Effector memory CD4-positive, alpha-beta T cell (primary cell): ENCODE measurements at regions not wholly inside any gene's neighbourhood (a gene's known extent, or its start where the extent isn't known, plus 50 kb on each side); places are given as distances from the start of the nearest gene placed in this dataset.
"Not testable (repeated sequence)": the region's sequence is repeated elsewhere in the genome, so short reads cannot be mapped to it uniquely, and the experiment has no call there.

Source experiments
- DNase-seq, 3 donors: peaks; one replicate each; pipeline ENCODE4 v3.0.0-alpha.2; 2020
- H3K27ac ChIP-seq: 2 replicates; pipeline ENCODE4 v1.7.0; 2013; ENCODE audit warnings: mild to moderate bottlenecking, low read length, moderate library complexity; ENCODE audit not compliant: insufficient read depth, poor library complexity, severe bottlenecking
- H3K27me3 ChIP-seq: replicated peaks from 2 replicates; pipeline ENCODE4 v1.7.0; 2013; ENCODE audit warnings: mild to moderate bottlenecking, low read length; ENCODE audit not compliant: insufficient read depth, control insufficient read depth, poor library complexity, severe bottlenecking
- H3K36me3 ChIP-seq: 2 replicates; pipeline ENCODE4 v1.7.0; 2013; ENCODE audit warnings: mild to moderate bottlenecking, low read length, moderate library complexity; ENCODE audit not compliant: control insufficient read depth, insufficient read depth
- H3K4me1 ChIP-seq: 2 replicates; pipeline ENCODE4 v1.7.0; 2013; ENCODE audit warnings: low read length, mild to moderate bottlenecking; ENCODE audit not compliant: control insufficient read depth, insufficient read depth, poor library complexity, severe bottlenecking
- H3K4me3 ChIP-seq: 2 replicates; pipeline ENCODE4 v1.7.0; 2013; ENCODE audit warnings: low read length, low read depth, mild to moderate bottlenecking; ENCODE audit not compliant: insufficient read depth, poor library complexity, severe bottlenecking
- H3K9me3 ChIP-seq: 2 replicates; pipeline ENCODE4 v1.7.0; 2013; ENCODE audit warnings: mild to moderate bottlenecking, low read length, moderate library complexity; ENCODE audit not compliant: control insufficient read depth

- H3K27me3 ChIP-seq = no peaks in the 10 kb centered on the region
- DNase-seq = no peak
- no peak overlapping the region for H3K4me3 ChIP-seq
- H3K9me3 ChIP-seq = no peaks in the 10 kb centered on the region
- H3K27ac ChIP-seq = no peak overlapping the region
- no peaks in the 10 kb centered on the region for H3K36me3 ChIP-seq
- H3K4me1 ChIP-seq = no peaks in the 10 kb centered on the region
These were observed 256.8 kb downstream of the TRIML1 start for GRCh38 chr4:188396037-188396436.

GRCh38 chr4:188399834-188400233 lies 260.6 kb downstream of the TRIML1 start:
- no peak overlapping the region for H3K27ac ChIP-seq
- no peaks in the 10 kb centered on the region for H3K9me3 ChIP-seq
- no peaks in the 10 kb centered on the region for H3K27me3 ChIP-seq
- no peaks in the 10 kb centered on the region for H3K36me3 ChIP-seq
- H3K4me3 ChIP-seq = no peak overlapping the region
- DNase-seq = no peak
- H3K4me1 ChIP-seq = no peaks in the 10 kb centered on the region

GRCh38 chr4:188400451-188400850 lies 261.2 kb downstream of the TRIML1 start:
- H3K9me3 ChIP-seq = no peaks in the 10 kb centered on the region
- no peak overlapping the region for H3K4me3 ChIP-seq
- no peak for DNase-seq
- no peaks in the 10 kb centered on the region for H3K27me3 ChIP-seq
- H3K27ac ChIP-seq = no peak overlapping the region
- no peaks in the 10 kb centered on the region for H3K4me1 ChIP-seq
- no peaks in the 10 kb centered on the region for H3K36me3 ChIP-seq

- no peaks in the 10 kb centered on the region for H3K4me1 ChIP-seq
- H3K9me3 ChIP-seq = no peaks in the 10 kb centered on the region
- no peak overlapping the region for H3K4me3 ChIP-seq
- H3K36me3 ChIP-seq = no peaks in the 10 kb centered on the region
- DNase-seq = no peak
- H3K27ac ChIP-seq = no peak overlapping the region
- no peaks in the 10 kb centered on the region for H3K27me3 ChIP-seq
These were observed 264.0 kb downstream of the TRIML1 start for GRCh38 chr4:188403272-188403671.

- DNase-seq, H3K36me3 ChIP-seq, H3K4me1 ChIP-seq, H3K4me3 ChIP-seq, H3K27me3 ChIP-seq, H3K9me3 ChIP-seq, H3K27ac ChIP-seq: not testable (repeated sequence)
These were observed 266.0 kb downstream of the TRIML1 start for GRCh38 chr4:188405071-188405835.

- no peaks in the 10 kb centered on the region for H3K4me1 ChIP-seq
- H3K27ac ChIP-seq = no peak overlapping the region
- no peak overlapping the region for H3K4me3 ChIP-seq
- no peaks in the 10 kb centered on the region for H3K27me3 ChIP-seq
- no peaks in the 10 kb centered on the region for H3K36me3 ChIP-seq
- no peaks in the 10 kb centered on the region for H3K9me3 ChIP-seq
- DNase-seq = no peak
These were observed 269.2 kb downstream of the TRIML1 start for GRCh38 chr4:188408244-188409030.

GRCh38 chr4:188409851-188410250 lies 270.6 kb downstream of the TRIML1 start:
- Histone ChIP-seq H3K36me3 (no peaks in the 10 kb centered on the region), H3K4me3 (no peak overlapping the region), H3K27ac (no peak overlapping the region), H3K9me3 (no peaks in the 10 kb centered on the region), H3K27me3 (no peaks in the 10 kb centered on the region), H3K4me1 (no peaks in the 10 kb centered on the region)
- no peak for DNase-seq

- Histone ChIP-seq H3K27me3 (no peaks in the 10 kb centered on the region), H3K9me3 (no peaks in the 10 kb centered on the region), H3K4me3 (no peak overlapping the region), H3K36me3 (no peaks in the 10 kb centered on the region), H3K4me1 (no peaks in the 10 kb centered on the region), H3K27ac (no peak overlapping the region)
- DNase-seq = no peak
These were observed 272.6 kb downstream of the TRIML1 start for GRCh38 chr4:188411805-188412204.

GRCh38 chr4:188412499-188412898 lies 273.3 kb downstream of the TRIML1 start:
- H3K4me3 ChIP-seq = no peak overlapping the region
- no peak for DNase-seq
- H3K36me3 ChIP-seq = no peaks in the 10 kb centered on the region
- no peaks in the 10 kb centered on the region for H3K9me3 ChIP-seq
- no peaks in the 10 kb centered on the region for H3K4me1 ChIP-seq
- no peak overlapping the region for H3K27ac ChIP-seq
- no peaks in the 10 kb centered on the region for H3K27me3 ChIP-seq

- H3K36me3 ChIP-seq = no peaks in the 10 kb centered on the region
These were observed 275.2 kb downstream of the TRIML1 start for GRCh38 chr4:188414441-188414840.

More at GRCh38 chr4:188414441-188414840, 275.2 kb downstream of the TRIML1 start:
- H3K4me1 ChIP-seq = no peaks in the 10 kb centered on the region
- DNase-seq = no peak
- H3K4me3 ChIP-seq = no peak overlapping the region
- no peaks in the 10 kb centered on the region for H3K27me3 ChIP-seq
- H3K9me3 ChIP-seq = no peaks in the 10 kb centered on the region
- no peak overlapping the region for H3K27ac ChIP-seq
